ENCODE measurements at regions not wholly inside any gene's neighbourhood (a gene's known extent, or its start where the extent isn't known, plus 50 kb on each side); places are given as distances from the start of the nearest gene placed in this dataset.

DNA sequence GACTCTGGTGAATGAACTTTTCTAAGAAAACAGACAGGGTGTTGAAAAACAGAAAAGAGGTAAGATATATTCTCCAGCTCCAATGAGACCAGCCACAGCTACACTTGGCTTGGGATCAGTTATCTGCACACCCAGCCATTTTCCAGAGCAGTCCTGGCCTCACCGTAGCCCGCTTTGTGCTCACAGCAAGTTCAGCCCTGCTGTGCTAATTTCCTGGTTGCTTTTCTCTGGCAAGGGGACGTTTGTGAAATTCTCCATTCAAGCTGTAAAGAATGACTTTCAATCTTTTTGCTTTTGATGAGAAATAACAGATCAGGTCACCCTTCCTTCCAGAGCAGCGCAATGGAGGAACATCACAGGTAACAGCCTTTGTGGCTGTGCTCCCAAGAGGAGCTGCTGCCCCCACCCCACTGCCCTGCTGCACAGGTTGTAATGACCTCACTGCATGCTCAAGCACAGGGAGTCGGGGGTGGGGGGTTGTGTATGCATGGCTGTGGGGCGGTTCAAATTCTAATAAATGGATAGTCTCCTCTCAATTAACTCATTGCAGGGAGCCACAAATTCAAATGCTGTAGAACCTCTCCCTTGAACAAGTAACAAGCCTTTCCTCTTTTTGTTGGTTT lies 516.6 kb upstream of the NBEA start:
- DNase-seq, result no peak

DNA sequence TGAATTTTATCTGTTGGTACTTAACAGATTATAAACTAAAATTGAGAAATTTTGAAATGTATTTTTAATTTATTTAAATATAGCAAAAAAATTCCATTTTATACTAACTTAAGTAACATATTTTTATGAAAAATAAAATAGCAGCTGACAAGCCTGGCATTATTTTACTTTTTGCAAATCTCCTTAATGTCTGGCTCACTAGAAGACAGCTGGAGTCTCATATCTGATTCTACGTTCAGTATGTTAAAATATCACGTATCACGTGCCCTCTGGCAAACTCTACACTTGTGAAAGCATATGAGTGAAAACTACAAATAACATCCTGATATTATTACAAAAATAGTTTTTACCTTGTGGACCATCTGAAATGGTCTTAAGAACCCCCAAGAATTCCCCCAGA lies 513.2 kb upstream of the NBEA start:
- DNase-seq, result no peak

DNA sequence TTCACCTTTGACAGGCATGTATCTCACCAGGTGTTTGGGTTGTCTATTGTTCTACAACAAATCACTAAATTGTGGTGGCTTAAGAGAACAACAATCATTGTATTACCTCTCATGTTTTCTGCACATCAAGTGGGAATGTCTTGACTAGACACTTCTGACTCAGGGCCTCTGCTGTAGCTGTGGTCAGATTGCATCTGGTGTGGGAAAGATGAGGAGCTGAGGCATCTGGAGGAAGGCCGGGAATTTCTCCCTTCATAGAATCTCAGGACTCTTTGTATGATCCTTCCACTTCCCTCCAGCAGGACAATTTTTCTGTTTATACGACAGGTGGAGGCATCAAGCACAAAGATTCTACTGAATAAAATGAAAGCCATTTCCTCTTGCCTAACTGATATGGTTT lies 511.8 kb upstream of the NBEA start:
- DNase-seq, result no peak

DNA sequence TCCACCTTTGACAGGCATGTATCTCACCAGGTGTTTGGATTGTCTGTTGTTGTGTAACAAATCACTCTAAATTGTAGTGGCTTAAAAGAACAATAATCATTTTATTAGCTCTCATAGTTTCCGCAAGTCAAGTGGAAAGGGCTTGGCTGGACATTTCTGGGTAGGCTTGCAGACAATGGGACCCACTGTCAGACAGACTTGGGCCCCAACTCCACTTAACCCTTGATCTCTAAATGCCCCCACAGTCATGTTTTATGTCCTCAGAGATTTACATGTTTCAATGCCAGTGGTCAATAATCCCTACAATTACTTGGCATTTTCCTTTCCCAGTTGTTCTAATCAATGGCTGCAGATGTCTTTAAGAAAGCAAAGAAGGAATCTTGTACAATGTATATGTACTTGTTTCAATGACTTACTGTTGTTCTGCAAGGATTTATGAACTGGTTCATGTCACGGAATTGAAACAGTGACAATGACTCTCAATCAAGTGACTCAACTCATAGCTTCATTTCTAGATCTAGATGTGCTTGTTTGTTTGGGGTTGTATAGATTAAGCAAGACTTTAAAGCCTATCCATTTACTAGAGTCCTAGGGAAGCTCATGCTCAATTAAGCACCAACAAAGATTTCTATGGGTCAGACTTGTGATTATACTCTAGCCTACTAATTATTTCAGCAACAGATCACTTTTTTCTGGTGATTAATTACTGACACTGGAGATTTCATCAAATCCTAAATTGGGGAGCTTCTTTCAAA lies 510.1 kb upstream of the NBEA start:
- DNase-seq, result no peak

DNA sequence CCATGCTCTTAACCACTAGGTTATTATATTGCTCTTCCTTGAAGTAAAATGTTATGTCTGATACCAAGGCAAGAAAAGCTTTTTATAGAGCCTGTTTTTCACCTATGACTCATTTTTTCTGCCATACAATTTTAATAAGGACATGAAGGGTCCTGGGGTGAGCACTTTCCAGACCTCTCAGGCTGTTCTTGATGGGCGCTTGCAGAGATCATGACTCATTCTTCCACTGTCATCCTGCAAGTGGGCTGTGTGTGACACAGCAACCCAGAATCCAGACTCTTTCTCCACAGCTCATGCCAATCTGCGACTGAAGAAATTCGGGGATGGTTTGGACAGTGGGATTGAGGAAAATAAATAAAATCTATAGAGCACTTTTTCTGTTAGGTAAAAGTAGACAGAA lies 506.7 kb upstream of the NBEA start:
- no peak for DNase-seq

DNA sequence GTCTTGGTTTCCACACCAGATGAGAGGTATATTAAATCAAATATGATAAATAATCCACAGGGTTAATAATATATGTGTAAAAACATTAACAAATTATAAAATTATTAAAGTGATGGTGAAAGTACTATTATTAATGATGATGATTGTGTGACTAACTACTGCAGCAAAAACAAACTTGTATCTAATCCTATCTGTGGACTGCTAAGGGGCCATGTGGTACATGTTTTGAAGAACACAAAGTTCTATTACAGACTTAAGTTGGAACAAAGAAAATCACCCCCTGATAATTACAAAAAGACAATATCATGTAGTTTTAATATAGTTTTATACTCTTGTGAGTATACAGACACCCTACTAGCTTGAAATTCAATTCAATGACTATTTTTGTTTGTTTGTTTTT lies 504.2 kb upstream of the NBEA start:
- no peak for DNase-seq

DNA sequence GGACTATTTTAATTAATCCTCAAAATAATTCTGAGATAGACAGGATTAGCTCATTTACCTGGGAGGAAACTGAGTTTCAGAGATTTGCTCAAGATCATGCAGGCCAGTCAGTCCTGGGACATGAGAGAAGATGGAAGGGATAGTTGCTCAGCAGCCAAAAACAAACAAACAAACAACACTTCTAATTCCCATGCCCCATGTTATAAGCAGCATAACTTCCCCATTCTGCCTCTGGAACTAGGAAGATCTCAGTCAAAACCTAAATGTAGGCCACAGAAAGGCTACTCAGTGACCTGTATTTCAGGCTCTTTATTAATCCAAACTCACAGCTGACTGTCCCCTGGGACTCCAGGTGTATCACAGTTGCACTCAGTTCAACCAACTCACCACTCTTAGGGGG lies 489.2 kb upstream of the NBEA start:
- no peak for DNase-seq

DNA sequence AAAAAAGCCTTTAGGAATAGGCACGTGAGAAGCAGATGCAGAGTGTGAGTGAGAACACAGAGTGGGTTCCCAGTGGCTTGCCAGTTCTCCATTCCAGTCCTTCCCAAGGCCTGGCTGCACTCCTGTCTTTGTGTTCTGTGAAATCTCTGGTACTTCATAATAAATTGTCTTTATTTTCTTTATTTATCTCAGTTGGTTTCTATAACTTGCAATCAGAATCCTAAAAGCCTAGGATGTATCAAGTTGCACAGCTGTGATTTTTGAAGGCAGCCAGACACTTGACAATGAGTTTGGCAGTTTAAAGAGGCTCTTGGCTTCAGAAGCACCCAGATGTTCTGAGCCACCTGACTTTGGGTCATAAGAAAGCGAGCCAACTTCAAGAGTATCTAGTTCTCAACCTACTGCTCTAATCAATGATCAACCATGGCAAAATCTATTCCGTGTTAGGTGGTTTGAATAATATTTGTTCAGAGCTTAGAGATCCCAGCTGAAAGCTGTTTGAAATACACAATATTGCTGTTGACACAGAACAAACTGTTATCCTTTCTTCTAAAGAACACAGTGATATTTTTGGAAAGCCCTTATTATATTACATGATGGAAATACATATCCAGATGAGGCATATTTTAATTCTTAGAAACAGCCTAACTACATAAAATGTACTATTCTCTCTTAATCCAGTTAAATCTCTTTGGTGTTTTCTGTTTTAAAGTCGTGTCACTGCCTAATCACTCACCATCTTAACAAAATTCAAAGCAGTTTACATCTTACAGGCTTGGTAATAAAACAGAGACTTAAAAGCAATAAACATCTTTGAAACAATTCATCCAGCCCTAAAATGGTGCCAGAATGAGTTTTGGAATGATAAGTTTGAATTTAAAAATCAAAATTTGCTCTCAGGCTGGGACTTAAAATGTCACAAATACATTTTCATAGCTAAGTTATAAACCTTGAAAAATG lies 483.0 kb upstream of the NBEA start:
- DNase-seq, result peak; percentile 53

DNA sequence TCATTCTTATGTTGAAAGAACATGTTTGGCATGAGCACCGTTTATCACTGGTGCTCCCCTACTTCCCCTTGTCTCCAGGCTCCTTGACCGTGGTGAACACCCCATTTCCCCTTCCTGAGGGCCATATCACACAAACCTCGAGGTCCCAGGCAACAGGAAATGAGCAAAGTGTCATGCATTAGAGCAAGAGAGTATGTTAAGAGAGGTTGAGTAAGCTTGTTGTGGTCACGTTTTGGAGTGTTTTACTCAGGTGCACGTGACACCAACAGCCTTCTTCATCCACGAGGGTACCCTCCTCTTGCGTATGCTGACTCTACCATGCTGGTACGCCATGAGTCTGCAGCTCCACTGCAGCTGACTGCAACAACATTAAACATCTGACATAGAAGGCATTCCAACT lies 482.2 kb upstream of the NBEA start:
- DNase-seq, result no peak

DNA sequence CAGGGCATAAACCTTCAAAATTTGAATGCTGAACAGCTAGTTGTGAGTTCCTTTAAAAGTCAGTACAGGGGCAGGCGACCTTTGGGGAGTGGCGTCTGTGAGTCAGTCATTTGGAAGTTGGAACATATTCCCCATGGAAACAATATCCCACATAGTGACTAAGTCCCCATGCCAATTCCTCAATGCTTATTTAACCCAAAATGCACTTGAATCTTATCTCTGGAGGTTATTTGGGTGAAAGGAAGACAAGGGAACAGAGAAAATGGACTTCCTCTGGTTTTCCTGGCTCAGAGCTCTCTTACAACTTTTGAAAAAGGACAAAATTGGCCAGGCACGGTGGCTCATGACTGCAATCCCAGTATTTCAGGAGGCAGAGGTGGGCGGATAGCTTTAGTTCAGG lies 479.2 kb upstream of the NBEA start:
- DNase-seq, result no peak

DNA sequence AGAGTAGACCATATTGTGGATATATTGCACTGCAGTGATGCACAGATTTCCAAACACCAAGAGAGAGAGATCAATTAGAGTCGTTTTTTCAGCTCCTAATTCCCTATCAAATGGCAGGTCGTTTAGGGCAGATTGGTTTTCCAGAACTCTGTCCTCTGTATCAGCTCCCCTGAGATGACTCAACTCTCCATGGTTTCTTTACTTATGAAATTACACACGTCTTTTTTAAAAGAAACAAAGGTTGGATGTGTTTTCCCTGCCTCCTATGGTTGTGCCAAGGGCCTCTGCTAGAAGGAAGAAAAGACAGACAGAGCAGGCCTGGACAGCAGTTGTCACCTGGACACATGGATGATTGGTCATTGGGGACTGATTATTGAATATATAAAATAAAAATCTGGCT lies 478.1 kb upstream of the NBEA start:
- DNase-seq, result no peak

DNA sequence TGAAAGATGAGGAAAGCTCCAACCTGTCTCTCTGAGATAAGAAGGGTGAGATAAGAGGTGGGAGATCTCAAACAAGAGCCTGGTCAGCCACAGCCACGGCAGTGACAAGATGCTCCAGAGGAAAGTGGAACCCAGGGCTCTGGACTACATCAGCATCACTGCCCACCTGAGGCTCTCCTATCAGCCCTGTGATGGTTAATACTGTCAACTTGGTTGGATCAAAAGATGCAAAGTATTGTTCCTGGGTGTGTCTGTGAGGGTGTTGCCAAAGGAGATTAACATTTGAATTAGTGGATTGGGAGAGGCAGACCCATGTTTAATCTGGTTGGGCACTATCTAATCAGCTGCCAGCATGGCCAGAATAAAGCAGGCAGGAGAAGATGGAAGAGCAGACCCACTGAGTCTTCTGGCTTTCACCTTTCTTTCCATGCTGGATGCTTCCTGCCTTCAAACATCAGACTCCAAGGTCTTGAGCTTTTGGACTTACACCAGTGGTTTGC lies 476.6 kb upstream of the NBEA start:
- no peak for DNase-seq

DNA sequence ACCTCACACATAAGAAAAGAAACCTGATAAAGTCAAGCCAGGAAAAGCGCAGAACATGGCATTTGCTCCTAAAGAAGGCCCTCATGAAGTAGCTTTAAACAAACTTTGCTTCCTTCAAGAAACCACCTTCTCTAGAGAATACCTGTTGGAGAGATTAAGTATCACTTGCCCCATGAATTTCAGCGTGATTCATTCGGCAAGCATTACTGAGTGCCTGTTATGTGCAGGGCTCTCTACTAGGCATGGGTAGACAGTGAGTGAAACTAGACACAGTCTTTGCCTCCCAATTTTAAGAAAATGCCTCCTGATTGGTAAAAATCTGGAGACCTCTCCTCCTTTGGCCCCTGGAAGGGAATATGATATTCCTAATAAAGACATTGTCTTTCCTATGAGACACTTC lies 475.8 kb upstream of the NBEA start:
- no peak for DNase-seq

DNA sequence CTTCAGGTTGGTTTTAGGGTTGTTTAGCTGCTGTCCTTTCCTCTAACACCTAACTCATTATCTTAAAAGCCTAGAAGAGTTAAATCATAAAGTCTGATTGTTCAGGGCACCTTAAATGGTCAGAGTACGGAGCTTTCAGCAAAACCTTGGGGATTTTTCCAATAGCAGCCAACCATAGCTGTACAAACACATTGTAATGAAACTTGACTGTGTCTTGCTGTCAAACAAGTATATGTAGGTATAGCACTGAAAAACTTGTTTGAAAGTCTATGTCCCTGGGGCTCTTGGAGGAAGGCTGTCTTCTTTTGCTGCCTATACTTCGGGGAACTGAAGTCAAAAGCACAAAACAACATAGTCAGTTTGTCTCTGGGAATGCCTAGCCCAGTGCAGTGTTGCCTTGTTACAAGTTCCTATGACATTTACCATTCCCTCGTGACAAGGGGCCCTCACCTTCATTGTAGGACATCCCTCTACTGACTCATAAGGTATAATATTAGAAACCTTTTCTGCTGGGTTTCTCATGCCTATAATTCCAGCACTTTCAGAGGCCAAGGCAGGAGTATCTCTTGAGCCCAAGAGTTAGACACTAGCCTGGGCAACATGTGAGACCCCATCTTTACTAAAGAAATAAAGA lies 474.5 kb upstream of the NBEA start:
- DNase-seq, result no peak

DNA sequence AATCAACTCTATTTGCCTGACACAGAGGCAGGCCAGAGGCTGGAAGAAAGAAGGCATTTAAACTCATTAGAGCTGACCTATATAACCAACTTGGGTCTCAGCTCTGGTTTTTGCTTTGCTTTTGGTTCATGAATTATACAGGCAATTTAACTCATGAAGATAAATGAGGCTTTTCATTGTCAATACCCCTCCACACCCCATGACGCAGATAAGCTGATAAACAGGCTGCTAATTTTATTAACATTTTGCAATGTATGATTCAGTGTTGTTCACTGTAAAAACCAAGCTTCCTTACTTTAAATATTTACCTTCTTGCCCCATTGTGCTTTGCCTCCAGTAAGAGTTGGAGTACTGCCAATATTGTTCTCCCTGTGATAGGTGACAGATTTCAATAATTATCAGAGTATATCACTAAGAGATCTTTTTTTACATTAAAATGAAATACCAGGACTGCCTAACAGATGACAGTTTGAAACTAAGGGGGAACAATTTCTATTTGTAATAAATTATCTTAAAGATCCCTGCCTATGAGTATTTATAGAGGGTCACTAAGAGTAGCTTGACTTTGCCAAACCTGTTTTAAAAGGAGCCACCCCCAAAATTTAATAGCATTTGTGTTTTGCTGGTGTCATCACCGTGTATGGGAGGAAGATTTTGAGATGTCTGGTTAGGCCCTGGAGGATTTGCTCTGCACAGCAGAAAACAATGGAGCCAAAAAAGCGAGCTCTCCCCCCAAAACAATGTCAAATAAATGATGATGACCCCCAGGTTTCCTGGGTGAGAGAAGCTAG lies 472.7 kb upstream of the NBEA start:
- no peak for DNase-seq

DNA sequence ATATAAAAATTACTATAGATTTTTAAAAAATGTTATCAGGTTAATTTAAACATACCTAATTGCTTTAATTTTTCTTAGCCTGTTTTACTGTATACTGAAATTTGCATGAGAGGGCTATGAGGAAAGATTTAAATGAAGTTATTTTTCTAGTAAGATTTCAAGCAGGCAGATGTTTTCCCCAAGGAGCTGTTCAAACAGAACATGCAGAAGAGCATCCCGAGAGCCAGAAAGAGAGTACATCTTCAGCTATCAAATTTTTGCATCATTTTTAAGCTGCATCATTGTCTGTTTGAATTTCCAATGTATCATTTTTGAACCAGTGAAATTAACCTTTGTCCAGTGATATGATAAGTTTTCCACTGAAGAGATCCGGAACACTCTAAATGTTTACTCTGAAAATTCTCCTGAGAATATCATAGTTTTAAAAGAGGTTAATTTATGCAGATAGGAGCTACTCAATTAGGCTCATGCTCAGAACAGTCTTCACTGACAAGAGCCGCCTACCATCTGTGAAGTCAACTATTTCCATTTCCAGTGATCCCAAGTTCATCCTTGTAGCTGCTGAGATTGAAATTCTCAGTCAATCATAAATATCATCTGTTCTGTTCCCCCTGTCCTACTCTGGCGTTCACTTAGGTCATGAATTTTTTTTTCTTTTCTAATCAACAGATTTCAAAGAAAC lies 467.7 kb upstream of the NBEA start:
- DNase-seq, result no peak

DNA sequence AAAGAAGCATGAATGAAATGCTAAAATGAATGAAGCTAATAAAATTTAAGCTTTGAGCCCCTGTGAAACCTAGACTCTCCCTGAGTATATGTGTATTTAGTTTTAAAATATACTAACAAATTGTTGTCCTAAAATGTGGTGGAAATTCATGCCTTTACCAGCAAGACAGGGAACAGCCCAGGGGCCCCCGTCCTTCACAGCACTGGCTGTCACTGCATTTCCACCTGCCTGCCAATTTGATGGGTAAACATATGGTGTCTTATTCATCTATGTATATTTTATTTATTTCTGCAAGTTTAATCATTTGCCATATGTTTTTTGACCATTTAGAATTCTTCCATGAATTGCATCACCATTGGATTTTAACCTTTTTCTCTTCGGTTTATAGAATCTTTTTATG lies 463.7 kb upstream of the NBEA start:
- DNase-seq, result no peak

DNA sequence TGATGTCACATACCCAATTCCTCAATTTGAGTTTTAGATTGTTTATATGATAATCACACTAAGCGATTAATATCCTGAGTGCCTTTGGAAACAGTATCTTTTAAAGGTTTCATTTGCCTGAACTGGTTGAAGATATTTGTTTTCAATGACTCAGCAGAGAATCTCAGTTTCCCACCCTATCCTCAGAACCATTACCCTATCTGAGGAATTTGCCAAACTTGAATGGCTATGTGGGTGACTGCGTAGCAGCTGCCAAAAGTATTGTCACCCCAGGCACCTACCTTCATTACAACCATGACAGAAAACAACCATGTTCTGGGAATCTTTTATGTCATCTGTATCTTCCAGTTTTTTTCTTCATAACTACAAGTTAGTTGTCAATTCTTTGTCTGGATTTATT lies 440.1 kb upstream of the NBEA start:
- DNase-seq, result no peak

DNA sequence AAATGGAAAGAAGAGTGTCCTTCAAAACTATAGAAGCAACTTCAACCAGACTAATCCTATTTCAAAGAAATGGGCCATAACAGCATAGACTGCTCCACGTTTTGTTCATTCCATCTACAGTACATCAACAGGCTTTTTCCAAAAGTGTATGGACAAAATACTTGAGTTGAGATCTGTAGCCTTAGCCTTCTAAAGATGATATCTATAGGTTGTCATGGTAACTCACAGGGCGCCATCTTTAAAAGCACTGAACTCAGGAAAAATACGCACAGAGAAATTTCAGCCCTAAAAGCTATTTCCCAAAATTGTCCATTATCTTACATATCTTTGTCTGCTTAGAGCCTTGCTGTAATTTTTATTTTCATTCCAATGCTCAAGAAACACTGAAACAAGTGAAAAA lies 439.4 kb upstream of the NBEA start:
- no peak for DNase-seq

DNA sequence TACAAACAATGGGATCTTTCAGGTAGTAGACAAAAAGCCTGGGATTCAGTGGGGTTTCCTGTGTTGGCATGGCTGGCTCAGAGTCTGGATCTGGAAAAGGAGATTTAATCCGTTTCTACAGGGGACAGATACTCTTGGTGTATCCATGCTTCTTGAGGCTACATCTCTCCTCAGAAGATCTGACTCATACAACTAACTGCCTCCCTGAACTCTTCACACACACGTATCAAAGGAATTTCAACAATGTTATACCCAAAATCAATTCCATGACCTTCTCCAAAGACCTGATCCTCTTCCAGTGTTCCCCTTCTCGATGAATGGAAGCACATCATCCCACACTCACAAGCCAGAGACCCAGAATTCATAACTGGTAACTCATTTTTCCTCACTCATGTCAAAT lies 435.3 kb upstream of the NBEA start:
- DNase-seq, result no peak

DNA sequence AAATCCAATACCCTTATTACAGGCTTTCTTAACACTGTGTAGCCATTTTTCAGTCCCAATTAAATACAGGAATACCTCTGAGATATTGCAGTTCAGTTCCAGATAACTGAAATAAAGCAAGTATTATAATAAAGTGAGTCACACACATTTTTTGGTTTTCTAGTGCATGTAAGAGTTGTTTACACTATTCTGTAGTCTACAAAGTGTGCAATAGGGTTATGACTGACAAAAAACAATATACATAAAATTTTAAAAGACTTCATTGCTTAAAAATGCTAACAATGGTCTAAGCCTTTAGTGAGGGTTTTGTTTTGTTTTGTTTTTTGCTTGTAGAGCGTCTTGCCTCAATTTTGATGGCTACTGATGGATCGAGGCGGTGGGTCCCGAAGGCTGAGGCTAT lies 434.4 kb upstream of the NBEA start:
- no peak for DNase-seq

DNA sequence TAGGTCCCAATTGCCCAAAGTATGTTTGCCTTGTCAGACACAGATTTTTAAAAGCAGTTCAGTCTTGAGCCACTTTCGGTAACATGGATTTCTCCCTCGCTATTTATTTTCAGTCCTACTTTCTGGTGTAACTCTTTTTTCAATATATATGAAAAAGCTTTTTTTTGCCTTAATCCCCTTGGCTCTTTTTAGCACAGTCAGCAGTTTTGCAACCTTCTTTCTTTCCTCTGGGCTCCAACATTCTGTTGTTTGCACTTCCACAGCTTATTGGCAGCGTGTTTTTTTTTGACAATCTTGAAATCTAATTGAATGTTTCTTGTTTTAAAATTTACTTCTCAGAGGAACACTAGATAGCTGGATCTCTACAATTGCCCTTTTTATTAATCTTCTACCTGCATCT lies 429.3 kb upstream of the NBEA start:
- no peak for DNase-seq
